Effector memory CD4-positive, alpha-beta T cell (primary cell): ENCODE measurements at regions not wholly inside any gene's neighbourhood (a gene's known extent, or its start where the extent isn't known, plus 50 kb on each side); places are given as distances from the start of the nearest gene placed in this dataset.
"Not testable (repeated sequence)": the region's sequence is repeated elsewhere in the genome, so short reads cannot be mapped to it uniquely, and the experiment has no call there.

Source experiments
- DNase-seq, 3 donors: peaks; one replicate each; pipeline ENCODE4 v3.0.0-alpha.2; 2020
- H3K27ac ChIP-seq: 2 replicates; pipeline ENCODE4 v1.7.0; 2013; ENCODE audit warnings: mild to moderate bottlenecking, low read length, moderate library complexity; ENCODE audit not compliant: insufficient read depth, poor library complexity, severe bottlenecking
- H3K27me3 ChIP-seq: replicated peaks from 2 replicates; pipeline ENCODE4 v1.7.0; 2013; ENCODE audit warnings: mild to moderate bottlenecking, low read length; ENCODE audit not compliant: insufficient read depth, control insufficient read depth, poor library complexity, severe bottlenecking
- H3K36me3 ChIP-seq: 2 replicates; pipeline ENCODE4 v1.7.0; 2013; ENCODE audit warnings: mild to moderate bottlenecking, low read length, moderate library complexity; ENCODE audit not compliant: control insufficient read depth, insufficient read depth
- H3K4me1 ChIP-seq: 2 replicates; pipeline ENCODE4 v1.7.0; 2013; ENCODE audit warnings: low read length, mild to moderate bottlenecking; ENCODE audit not compliant: control insufficient read depth, insufficient read depth, poor library complexity, severe bottlenecking
- H3K4me3 ChIP-seq: 2 replicates; pipeline ENCODE4 v1.7.0; 2013; ENCODE audit warnings: low read length, low read depth, mild to moderate bottlenecking; ENCODE audit not compliant: insufficient read depth, poor library complexity, severe bottlenecking
- H3K9me3 ChIP-seq: 2 replicates; pipeline ENCODE4 v1.7.0; 2013; ENCODE audit warnings: mild to moderate bottlenecking, low read length, moderate library complexity; ENCODE audit not compliant: control insufficient read depth

DNA sequence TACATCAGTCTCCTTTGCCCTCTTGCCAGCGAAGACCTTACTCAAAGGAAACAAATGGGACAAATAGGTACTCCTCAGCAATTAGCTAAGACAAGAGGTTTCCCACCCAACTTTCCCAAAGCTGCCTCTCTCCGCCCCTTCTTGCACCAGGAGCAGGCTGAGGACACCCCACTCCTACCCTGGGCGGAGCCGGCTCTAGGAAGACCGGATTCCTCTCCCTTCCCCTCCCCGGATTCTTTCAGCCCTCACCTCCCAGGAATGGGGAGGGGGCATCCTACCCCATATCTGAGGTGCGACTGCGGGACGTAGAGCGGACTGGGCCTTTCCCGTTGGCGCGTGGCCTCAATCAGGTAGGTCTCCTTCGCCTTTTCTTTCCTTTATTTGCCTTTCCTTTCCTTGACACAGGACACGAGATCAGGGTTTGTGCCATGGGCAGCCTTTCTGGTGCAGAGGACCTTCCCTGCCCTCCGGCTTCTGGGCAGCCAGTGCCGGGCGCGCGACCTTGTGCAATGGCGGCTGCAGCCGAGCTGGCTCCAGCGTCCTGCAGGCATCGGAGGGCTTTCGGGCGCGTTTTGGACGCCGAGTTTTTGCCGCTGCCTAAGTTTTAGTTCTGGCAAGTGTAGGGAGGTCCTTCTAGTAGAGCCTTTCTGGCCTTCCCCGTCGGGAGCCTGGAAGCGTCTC lies 279.9 kb downstream of the PLS3 start:
- H3K4me3 ChIP-seq = not testable (repeated sequence)

DNA sequence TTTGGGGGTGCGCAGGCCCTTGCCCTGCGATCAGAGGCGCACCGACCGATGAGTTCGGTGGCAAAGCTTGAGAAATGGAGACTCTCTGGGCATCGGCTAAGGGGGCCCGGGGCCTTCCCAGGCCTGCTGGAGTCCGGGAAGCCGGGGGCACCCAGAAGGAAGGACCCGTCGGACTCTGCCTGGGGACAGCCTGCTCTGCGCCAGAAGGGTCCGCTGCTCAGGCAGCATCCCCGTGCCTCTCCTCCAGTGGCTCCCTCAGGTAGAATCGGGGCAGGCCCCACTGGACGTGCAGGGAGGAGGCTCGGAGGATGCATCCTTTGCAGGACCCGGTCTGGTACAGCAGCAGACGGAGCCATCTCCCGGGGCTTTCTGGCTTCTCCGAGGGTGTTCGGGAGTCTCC lies 290.0 kb downstream of the PLS3 start:
- not testable (repeated sequence) for H3K36me3 ChIP-seq, H3K27ac ChIP-seq, H3K27me3 ChIP-seq, H3K4me3 ChIP-seq, H3K9me3 ChIP-seq, H3K4me1 ChIP-seq, DNase-seq

More for the DNA sequence above, 279.9 kb downstream of the PLS3 start:
- not testable (repeated sequence) for H3K4me1 ChIP-seq, H3K27me3 ChIP-seq, H3K36me3 ChIP-seq, DNase-seq, H3K27ac ChIP-seq, H3K9me3 ChIP-seq

DNA sequence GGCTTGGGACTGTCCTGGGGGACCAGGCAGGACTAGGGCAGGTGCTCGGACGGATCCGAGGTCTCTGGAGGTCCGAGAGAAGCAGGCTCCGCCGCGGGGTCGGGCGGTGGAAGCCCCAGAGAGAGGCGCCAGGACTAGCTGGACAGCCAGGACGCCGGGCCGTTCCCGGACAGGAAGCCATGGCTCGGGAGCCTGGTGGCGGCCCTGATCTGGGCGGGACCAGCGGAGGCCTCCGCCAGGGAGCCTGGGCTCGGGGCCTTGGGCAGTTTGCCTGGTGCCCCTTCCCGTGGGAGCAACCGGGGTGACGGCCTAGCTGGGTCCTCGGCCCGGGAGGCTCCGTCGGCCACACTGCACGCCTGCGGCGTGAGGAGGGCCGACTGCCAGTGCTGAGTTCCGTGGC lies 292.3 kb downstream of the PLS3 start:
- not testable (repeated sequence) for H3K4me1 ChIP-seq, H3K4me3 ChIP-seq, H3K27me3 ChIP-seq, H3K9me3 ChIP-seq, H3K27ac ChIP-seq, H3K36me3 ChIP-seq
- DNase-seq = peak in 1 of 3 donors; percentile 10

DNA sequence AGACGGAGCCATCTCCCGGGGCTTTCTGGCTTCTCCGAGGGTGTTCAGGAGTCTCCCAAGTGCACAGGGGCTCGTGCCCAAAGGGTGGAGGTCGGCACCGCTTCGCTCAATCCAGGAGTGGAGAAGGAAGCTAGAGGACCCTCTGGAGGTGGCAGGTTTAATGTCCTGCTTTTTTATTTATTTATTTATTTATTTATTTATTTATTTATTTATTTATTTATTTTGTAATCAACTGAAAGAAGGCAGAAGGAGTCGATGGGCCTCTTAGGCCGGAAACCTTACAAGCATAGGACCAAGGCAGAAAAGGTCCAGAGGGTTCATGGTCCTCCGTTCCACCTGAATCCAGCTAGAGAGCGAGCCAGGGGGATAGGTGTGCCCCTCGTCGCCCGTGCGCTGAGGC lies 289.4 kb upstream of the AGTR2 start:
- DNase-seq, H3K27ac ChIP-seq, H3K36me3 ChIP-seq, H3K4me1 ChIP-seq, H3K9me3 ChIP-seq, H3K27me3 ChIP-seq, H3K4me3 ChIP-seq: not testable (repeated sequence)

DNA sequence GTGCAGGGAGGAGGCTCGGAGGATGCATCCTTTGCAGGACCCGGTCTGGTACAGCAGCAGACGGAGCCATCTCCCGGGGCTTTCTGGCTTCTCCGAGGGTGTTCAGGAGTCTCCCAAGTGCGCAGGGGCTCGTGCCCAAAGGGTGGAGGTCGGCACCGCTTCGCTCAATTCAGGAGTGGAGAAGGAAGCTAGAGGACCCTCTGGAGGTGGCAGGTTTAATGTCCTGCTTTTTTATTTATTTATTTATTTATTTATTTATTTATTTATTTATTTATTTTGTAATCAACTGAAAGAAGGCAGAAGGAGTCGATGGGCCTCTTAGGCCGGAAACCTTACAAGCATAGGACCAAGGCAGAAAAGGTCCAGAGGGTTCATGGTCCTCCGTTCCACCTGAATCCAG lies 286.4 kb upstream of the AGTR2 start:
- not testable (repeated sequence) for H3K9me3 ChIP-seq, DNase-seq, H3K4me1 ChIP-seq, H3K27ac ChIP-seq, H3K36me3 ChIP-seq, H3K27me3 ChIP-seq, H3K4me3 ChIP-seq

DNA sequence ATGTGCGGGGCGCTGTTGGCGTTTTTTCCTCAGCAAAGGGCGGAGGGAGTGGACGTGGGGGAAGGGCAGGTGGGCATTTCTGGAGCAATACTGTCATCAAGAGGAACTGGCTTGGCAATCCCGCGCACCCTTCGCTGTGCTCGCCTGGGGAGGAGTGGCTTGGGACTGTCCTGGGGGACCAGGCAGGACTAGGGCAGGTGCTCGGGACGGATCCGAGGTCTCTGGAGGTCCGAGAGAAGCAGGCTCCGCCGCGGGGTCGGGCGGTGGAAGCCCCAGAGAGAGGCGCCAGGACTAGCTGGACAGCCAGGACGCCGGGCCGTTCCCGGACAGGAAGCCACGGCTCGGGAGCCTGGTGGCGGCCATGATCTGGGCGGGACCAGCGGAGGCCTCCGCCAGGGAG lies 282.5 kb upstream of the AGTR2 start:
- H3K4me3 ChIP-seq = not testable (repeated sequence)
- DNase-seq = peak in 1 of 3 donors; percentile 2

DNA sequence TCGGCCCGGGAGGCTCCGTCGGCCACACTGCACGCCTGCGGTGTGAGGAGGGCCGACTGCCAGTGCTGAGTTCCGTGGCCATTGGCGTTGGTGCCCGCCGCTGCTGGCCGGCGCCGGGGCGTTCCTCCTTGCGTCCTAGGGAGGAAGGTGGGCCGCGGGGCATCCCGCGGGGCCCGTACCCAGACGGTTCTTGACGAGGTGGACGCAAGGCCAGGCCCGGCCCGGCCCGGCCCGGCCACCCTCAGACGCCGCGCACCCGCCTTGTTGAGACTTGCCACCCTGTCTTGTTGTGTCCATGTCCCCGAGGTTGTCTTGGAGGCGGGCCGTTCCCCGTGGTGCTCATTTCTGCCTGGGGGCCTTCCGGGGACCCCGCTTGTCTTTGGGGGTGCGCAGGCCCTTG lies 282.0 kb upstream of the AGTR2 start:
- not testable (repeated sequence) for H3K9me3 ChIP-seq, H3K36me3 ChIP-seq, H3K27me3 ChIP-seq, H3K4me1 ChIP-seq, DNase-seq, H3K27ac ChIP-seq, H3K4me3 ChIP-seq

More for the DNA sequence above, 282.5 kb upstream of the AGTR2 start:
- not testable (repeated sequence) for H3K27me3 ChIP-seq, H3K27ac ChIP-seq, H3K36me3 ChIP-seq, H3K4me1 ChIP-seq, H3K9me3 ChIP-seq

DNA sequence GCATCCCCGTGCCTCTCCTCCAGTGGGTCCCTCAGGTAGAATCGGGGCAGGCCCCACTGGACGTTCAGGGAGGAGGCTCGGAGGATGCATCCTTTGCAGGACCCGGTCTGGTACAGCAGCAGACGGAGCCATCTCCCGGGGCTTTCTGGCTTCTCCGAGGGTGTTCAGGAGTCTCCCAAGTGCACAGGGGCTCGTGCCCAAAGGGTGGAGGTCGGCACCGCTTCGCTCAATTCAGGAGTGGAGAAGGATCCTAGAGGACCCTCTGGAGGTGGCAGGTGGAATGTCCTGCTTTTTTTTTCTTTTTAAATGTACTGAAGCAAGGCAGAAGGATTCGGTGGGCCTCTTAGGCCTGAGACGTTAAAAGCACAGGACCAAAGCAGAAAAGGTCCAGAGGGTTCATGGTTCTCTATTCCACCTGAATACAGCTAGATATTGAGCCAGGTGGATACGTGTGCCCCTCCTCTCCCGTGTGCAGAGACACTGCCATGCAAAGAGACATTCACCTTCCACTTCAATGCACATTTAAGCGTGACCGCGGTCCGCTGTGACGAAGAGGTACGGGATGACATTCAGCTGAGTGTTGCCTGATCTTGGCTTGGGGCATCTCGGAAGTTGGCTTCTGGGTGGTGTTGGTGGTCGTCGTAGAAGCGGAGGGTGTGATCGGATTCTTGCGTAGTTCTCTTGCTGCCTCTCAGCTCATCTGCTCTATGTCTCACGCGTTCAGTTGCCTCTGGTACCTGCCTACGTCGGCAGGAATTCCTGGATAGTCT lies 281.2 kb upstream of the AGTR2 start:
- H3K9me3 ChIP-seq = no peaks in the 10 kb centered on the region
- no peaks in the 10 kb centered on the region for H3K27me3 ChIP-seq
- H3K36me3 ChIP-seq = no peaks in the 10 kb centered on the region
- H3K4me1 ChIP-seq = peaks cover 3% of the 10 kb centered on the region
- no peak overlapping the region for H3K27ac ChIP-seq
- no peak overlapping the region for H3K4me3 ChIP-seq
- DNase-seq = no peak

DNA sequence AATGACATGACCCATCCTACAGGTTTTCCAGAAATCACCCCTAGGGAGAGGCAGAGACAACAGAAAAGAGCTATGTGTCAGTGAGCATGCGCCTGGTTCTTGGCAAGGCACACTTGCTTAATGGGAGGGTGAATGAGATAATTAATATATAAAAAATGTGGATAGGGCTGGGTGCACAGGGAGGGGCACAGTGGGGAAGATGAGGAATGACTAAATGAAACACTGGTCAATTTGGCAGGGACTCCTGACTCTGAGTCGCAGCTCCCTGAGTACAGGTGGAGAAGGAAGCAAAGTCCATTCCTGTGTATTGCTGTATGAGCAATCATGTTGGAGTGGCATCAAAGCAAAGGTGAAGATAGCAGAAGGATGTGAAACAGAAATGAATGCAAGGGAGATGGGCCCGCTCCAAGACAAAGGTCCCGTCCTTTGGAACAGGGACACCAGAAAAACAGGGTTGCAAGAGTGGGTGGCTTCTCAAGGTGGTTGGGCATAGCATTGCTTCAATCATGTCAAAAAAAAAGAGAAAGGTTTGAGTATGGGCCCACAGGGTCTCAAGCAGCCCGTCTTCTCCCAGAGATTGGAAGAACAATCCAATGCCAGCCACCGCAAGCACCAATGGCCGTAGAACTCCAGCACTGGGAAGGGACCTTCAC lies 278.4 kb upstream of the AGTR2 start:
- Histone ChIP-seq H3K4me1 (peaks cover 3% of the 10 kb centered on the region), H3K4me3 (no peak overlapping the region), H3K9me3 (no peaks in the 10 kb centered on the region), H3K27me3 (no peaks in the 10 kb centered on the region), H3K27ac (no peak overlapping the region), H3K36me3 (no peaks in the 10 kb centered on the region)
- no peak for DNase-seq
